GM21390 (cell line): ENCODE measurements at regions not wholly inside any gene's neighbourhood (a gene's known extent, or its start where the extent isn't known, plus 50 kb on each side); places are given as distances from the start of the nearest gene placed in this dataset.

Experiments used
- ATAC-seq: cut with Tn5 transposase; IDR thresholded peaks from one replicate; pipeline ENCODE4 v1.9.1; 2021; ENCODE audit not compliant: unreplicated experiment

- no peak for ATAC-seq
Measured at GRCh38 chr9:107872457-107873192, 383.1 kb upstream of the KLF4 start.

DNA sequence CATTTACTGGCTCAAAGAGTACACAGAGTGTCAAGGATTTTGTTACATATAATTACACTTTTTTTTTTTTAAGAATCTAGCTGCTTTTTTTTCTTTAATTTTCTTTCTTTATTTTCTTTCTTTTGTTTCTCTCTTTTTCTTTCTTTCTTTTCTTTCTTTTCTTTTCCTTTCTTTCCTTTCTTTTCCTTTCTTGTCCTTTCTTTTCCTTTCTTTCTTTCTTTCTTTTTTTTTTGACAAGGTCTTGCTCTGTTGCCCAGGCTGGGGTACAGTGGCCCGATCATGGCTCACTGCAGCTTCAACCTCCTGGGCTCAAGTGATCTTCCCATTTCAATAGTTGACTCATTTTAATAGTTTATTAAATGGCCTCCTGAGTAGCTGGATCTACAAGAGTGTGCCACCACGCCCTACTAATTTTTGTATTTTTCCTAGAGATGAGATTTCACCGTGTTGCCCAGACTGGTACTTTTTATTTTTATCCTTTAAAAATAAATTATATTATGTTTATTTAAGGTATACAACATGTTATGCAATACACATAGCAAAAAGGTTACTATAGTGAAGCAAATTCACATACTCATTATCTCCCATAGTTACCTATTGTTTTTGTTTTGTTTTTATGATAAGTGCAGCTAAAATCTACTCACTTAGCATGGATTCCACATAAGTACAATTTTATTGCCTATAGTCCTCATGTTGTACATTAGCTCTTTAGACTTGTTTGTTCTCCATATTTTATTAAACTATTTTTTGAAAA lies 381.5 kb upstream of the KLF4 start:
- no peak for ATAC-seq

DNA sequence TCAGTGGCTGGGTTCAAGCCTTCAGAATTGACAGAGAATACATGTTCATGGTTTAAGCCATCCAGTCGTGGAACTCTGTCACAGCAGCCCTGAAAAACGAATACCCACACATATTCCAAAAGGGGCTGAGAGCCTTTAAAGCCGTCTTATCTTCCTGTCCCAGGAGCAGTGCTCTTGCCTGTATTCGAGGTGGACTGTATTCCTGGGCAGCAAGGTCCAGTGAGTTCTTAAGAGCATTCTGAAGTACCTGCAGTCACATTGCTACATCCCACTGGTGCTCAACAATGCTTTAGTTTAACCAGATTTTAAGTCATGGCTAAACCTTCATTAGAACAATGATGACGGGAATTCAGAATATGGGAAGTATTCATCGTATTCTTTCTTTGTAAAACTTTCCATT lies 380.7 kb upstream of the KLF4 start:
- ATAC-seq = no peak

- ATAC-seq = no peak
Measured at GRCh38 chr9:107869111-107869510, 379.5 kb upstream of the KLF4 start.

GRCh38 chr9:107868186-107868585 lies 378.6 kb upstream of the KLF4 start:
- ATAC-seq = no peak

GRCh38 chr9:107867738-107868137 lies 378.2 kb upstream of the KLF4 start:
- no peak for ATAC-seq

DNA sequence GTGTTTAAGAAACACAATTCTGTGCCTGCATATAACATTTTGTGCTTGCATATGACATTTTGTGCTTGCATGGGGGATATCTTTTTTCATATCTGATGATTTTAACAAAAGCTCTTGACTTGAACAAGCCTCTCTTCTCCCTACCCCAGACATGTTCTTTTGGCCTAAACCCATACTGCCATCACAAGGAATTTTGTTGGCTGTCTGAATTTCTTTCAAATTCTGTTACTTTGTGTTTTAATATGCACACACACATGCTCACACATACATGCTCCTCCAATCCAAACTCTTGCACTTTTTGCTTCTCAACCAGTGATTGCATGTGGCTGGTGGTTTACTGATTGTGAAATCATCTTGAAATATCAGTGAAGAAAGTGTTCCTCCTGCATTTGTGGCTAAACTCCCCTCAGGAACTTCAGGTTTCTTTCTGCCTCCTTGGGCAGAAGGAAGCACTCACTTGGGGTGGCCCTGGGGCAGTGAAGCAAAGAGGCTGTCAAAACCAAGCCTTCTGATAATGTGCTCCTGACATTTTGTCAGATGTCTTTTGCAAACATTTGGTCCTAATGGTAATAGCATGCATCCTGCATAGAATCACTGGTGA lies 377.2 kb upstream of the KLF4 start:
- ATAC-seq = no peak

DNA sequence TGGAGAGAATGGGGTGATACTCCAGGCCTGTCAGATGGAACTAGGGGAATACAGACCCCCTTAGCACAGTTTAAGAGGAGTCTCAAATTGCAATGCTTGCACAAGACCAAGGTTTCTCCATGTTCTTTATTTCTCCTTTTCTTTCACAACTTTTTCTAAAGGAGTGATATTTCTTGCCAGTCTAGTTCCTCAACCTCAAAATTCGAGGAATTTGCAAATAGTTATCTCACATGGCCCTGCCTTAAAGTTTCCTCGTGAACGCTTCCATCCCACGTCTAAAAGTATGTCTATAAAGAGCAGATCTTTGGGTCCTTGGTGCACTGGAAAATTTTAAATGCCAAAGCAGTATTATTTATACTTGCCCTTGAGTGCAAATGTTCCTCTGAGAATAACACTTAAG lies 373.8 kb upstream of the KLF4 start:
- ATAC-seq = no peak

GRCh38 chr9:107862881-107863280 lies 373.3 kb upstream of the KLF4 start:
- ATAC-seq = no peak

DNA sequence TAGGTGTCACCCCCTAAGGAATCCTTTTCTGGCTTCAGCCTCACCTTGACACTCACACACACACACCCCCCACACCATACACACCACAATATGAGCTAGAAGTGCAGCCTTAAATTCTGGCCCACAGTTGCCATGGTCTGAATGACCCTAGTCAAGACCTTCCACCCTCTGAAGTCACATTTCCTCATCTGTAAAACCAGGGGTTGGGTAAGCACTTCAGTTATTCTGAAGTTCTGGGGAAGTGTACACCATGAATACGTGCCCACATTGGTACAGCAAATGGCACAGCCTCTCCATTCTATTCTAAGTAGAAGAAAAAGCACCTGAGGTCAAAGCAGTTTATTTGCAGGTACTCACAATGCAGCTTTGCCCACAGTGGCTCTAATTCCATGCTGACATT lies 372.8 kb upstream of the KLF4 start:
- ATAC-seq = no peak

DNA sequence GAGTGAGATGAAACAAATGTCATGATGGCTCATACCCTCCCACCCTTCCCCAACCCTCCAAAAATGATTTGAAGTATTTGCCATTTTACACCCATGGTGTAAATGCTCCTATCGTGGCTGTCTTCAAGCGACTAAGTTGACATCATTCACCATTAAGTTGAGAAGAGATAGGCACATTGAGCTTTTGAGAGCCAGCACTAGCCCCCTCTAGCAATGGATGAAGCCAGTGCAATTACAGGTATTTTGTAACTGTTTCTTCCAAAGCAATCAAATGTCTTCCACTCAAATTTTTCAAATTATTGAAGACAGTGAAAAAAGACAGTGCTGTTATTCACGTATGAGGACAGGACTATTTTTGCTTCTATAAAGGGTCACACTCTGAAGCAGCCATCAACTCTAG lies 371.5 kb upstream of the KLF4 start:
- ATAC-seq = no peak

DNA sequence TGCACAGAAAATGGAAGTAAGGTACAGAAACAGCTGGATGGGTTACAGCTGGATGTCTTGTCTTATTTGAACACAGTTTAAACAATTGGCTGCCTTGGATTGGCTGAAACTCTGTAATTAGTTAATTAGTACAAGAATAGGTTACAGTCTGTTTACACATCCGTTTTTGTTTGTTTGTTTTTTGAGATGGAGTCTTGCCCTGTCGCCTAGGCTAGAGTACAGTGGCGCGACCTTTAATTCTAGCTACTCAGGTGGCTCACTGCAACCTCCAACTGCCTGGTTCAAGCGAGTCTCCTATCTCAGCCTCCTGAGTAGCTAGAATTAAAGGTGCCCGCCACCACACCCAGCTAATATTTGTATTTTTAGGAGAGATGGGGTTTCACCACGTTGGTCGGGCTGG lies 368.7 kb upstream of the KLF4 start:
- ATAC-seq = no peak

- no peak for ATAC-seq
Measured at GRCh38 chr9:107856633-107857032, 367.1 kb upstream of the KLF4 start.

DNA sequence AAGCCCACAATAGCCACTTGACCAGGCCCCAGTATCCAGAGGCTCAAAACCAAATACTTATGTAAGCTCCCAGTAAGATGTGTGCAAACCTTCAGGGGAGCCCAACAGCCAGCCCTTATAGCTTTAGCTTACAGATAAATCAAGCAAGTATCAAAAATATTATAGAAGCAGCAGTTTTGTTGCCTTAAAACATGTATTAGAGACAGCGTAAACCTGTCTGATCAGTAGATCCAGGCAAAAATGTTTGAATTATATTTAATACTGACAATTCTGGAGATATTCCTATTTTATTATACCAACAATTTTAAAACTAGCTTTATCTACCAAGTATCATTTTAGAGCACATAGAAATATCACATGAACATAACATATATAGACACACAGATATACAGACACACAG lies 365.6 kb upstream of the KLF4 start:
- no peak for ATAC-seq

DNA sequence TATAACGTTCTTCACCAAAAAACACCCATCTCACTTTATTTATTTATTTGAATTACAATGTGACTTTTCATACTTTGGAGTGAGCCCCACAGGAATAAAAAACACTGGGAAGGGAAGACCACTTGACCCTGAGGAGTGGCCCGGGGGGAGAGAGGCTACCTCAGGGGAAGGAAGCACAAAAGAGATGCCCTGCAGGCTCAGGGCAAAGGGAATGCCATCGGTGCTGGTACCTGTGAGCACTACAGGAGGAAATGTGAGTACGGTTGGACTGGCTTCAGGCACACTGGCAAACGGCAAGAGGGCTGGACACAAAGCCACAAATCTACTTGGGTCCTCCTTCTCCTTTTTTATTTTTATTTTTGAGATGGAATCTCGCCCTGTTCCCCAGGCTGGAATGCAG lies 363.9 kb upstream of the KLF4 start:
- no peak for ATAC-seq

DNA sequence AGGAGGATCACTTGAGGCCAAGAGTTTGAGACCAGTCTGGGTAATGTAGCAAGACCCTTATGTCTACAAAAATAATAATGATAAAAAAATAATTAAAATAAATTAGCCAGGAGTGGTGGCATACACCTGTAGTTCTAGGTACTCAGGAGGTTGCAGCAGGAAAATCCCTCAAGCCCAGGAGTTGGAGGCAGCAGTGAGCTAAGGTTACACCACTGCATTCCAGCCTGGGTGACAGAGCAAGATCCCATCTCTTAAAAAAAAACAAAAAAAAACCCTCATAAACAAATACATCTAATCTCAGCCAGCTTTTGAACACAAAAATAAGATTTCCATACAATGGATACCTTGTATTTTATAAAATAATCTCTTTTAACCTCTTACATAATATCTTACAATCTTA lies 363.3 kb upstream of the KLF4 start:
- no peak for ATAC-seq

DNA sequence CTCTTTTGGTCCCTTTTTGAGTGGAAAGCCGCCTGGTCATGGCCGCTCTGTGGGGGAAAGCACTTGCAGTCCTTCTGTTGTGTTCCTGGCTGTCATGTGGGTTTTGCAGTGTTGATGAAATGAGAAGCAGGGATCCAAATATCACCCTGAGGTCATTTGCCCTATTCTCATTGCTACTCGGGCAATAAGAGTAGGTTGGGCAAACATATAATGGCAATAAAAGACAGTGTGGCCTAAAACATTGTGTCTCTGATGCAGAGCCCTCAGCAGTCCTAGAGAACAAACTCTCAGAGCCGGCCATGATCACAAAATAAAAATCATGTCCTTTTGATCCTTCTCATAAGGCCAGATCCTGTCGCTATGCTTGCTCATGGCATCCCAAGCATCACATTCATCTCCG lies 361.1 kb upstream of the KLF4 start:
- ATAC-seq = no peak

- no peak for ATAC-seq
Measured at GRCh38 chr9:107847978-107848964, 358.7 kb upstream of the KLF4 start.

DNA sequence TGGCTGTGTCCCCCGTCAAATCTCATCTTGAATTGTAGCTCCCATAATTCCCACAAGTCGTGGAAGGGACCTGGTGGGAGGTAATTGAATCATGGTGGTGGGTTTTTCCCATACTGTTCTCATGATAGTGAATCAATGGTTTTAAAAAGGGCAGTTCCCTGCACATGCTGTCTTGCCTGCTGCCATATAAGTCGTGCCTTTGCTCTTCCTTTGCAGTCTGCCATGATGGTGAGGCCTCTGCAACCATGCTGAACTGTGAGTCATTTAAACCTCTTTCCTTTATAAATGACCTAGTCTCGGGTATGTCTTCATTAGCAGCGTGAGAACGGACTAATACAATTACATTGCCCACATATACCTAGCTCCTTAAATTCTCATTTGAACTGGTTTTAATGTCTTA lies 353.0 kb upstream of the KLF4 start:
- ATAC-seq = no peak

- ATAC-seq = no peak
Measured at GRCh38 chr9:107841076-107841475, 351.5 kb upstream of the KLF4 start.

- ATAC-seq = no peak
Measured at GRCh38 chr9:107839371-107839770, 349.8 kb upstream of the KLF4 start.
